HuH-7 (cell line): ENCODE measurements at regions not wholly inside any gene's neighbourhood (a gene's known extent, or its start where the extent isn't known, plus 50 kb on each side); places are given as distances from the start of the nearest gene placed in this dataset.

ENCODE experiments used
- DNase-seq: peaks from one replicate; pipeline ENCODE4 v3.0.0; 2011; ENCODE audit warnings: low spot score

GRCh38 chr7:130998993-130999602, 265.1 kb upstream of the KLF14 start:
- DNase-seq: no peak

GRCh38 chr7:130999926-131000325, 265.9 kb upstream of the KLF14 start:
- no peak for DNase-seq

GRCh38 chr7:131000389-131000788, 266.4 kb upstream of the KLF14 start:
- no peak for DNase-seq

GRCh38 chr7:131000873-131001272, 266.9 kb upstream of the KLF14 start:
- no peak for DNase-seq

GRCh38 chr7:131002600-131002999, 268.6 kb upstream of the KLF14 start:
- no peak for DNase-seq

GRCh38 chr7:131003634-131004033, 269.6 kb upstream of the KLF14 start:
- DNase-seq: no peak

GRCh38 chr7:131004371-131004770, 270.4 kb upstream of the KLF14 start:
- DNase-seq: no peak

GRCh38 chr7:131007439-131008330, 273.7 kb upstream of the KLF14 start:
- DNase-seq: peak; percentile 58

- DNase-seq: no peak
Measured at GRCh38 chr7:131008840-131009711, 275.1 kb upstream of the KLF14 start.

GRCh38 chr7:131010029-131010716, 276.2 kb upstream of the KLF14 start:
- DNase-seq: no peak

- no peak for DNase-seq
Measured at GRCh38 chr7:131010717-131011431, 276.9 kb upstream of the KLF14 start.

GRCh38 chr7:131011432-131011742, 277.4 kb upstream of the KLF14 start:
- no peak for DNase-seq

GRCh38 chr7:131011976-131012375, 278.0 kb upstream of the KLF14 start:
- DNase-seq: no peak

- DNase-seq: no peak
Measured at GRCh38 chr7:131012477-131013031, 278.5 kb upstream of the KLF14 start.

- no peak for DNase-seq
Measured at GRCh38 chr7:131013716-131014115, 279.7 kb upstream of the KLF14 start.

GRCh38 chr7:131014906-131015656, 281.1 kb upstream of the KLF14 start:
- DNase-seq: no peak

GRCh38 chr7:131015657-131015958, 281.6 kb upstream of the KLF14 start:
- DNase-seq: no peak

GRCh38 chr7:131016230-131016629, 282.2 kb upstream of the KLF14 start:
- DNase-seq: no peak

- no peak for DNase-seq
Measured at GRCh38 chr7:131019351-131019750, 285.3 kb upstream of the KLF14 start.

- no peak for DNase-seq
Measured at GRCh38 chr7:131020759-131021261, 286.8 kb upstream of the KLF14 start.
